ENCODE measurements at regions not wholly inside any gene's neighbourhood (a gene's known extent, or its start where the extent isn't known, plus 50 kb on each side); places are given as distances from the start of the nearest gene placed in this dataset.

DNA sequence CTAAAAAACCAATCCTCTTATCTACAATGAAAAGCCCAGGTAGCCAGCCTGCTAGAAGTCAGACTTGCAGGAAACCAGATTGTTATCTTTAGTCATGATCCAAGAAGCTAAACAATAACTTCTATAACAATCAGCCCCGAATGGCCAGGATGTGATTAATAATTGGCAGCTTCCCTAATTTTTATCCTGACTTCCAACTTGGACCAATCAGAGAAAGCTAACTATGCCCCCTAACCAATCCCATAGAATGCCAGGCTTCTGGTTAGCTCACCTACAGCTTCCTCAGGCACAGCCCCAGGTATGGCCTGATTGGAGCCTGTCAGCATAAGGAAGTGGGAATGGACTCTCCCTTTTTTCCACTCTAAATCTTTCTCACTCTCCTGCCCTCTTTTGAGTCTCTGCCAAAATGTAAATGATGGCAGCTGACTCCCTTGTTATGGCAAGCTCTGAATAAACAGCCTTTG is 394.9 kb downstream of the DLEU7 start:
- H3K9me3 ChIP-seq (ENCODE audit: insufficient read depth, low read depth), result no peaks in the 10 kb centered on the region
- BruUV-seq (replicated peaks), result no TSS peak
- H4K20me1 ChIP-seq (ENCODE audit: insufficient read depth), result no peaks in the 10 kb centered on the region
- H3K9me2 ChIP-seq (ENCODE audit: insufficient read depth), result no peaks in the 10 kb centered on the region
- ChIA-PET POLR2A (ENCODE audit: unreplicated experiment) (no interaction called here), CTCF (no interaction called here)
- no peaks in the 10 kb centered on the region for H3F3A ChIP-seq (ENCODE audit: insufficient read depth, low read depth)
- no peak overlapping the region for H3K27ac ChIP-seq
- H3K27me3 ChIP-seq (ENCODE audit: insufficient read depth, low read depth), result no peaks in the 10 kb centered on the region
- H3K36me3 ChIP-seq (ENCODE audit: low read depth), result no peaks in the 10 kb centered on the region
- no peak overlapping the region for H3K4me3 ChIP-seq
- no peak overlapping the region for H2AFZ ChIP-seq
- no peak overlapping the region for H3K4me2 ChIP-seq
- no peak for DNase-seq
- intact Hi-C loops (cut with micrococcal nuclease; ENCODE audit: unreplicated experiment), result no loop called here
- no peaks in the 10 kb centered on the region for H3K4me1 ChIP-seq (replicated peaks; ENCODE audit: insufficient read depth)
- no peak for TF ChIP-seq EZH2 (IDR thresholded peaks at IDR 0.05; ENCODE audit: low read depth)
- TF ChIP-seq, protein P1, sequence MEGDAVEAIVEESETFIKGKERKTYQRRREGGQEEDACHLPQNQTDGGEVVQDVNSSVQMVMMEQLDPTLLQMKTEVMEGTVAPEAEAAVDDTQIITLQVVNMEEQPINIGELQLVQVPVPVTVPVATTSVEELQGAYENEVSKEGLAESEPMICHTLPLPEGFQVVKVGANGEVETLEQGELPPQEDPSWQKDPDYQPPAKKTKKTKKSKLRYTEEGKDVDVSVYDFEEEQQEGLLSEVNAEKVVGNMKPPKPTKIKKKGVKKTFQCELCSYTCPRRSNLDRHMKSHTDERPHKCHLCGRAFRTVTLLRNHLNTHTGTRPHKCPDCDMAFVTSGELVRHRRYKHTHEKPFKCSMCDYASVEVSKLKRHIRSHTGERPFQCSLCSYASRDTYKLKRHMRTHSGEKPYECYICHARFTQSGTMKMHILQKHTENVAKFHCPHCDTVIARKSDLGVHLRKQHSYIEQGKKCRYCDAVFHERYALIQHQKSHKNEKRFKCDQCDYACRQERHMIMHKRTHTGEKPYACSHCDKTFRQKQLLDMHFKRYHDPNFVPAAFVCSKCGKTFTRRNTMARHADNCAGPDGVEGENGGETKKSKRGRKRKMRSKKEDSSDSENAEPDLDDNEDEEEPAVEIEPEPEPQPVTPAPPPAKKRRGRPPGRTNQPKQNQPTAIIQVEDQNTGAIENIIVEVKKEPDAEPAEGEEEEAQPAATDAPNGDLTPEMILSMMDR (conservative IDR thresholded peaks at IDR 0.05), result no peak
- H3K79me2 ChIP-seq (ENCODE audit: low read depth), result no peaks in the 10 kb centered on the region

DNA sequence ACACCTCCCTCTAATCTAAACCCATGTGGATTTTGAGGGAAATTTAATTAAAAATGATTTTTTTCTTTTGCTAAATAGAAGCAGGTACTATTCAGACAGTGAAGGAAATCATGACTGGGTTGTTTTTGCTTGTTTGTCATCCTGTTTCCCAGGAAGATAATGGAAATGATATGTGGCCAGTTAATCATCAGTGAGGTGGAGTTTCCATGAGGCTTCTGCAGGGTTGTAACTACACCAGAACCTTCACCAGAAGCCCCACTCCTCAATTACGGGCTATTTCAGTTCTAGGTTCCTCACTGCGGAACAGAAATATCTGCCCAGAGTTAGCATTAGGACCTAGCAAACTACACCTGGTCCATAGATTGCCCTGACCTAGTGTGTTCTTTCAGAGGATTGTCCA is 394.0 kb downstream of the DLEU7 start:
- no peaks in the 10 kb centered on the region for H3K79me2 ChIP-seq (ENCODE audit: low read depth)
- H3K27me3 ChIP-seq (ENCODE audit: insufficient read depth, low read depth), result no peaks in the 10 kb centered on the region
- H3K4me1 ChIP-seq (replicated peaks; ENCODE audit: insufficient read depth), result no peaks in the 10 kb centered on the region
- no peak for DNase-seq
- intact Hi-C loops (cut with micrococcal nuclease; ENCODE audit: unreplicated experiment), result no loop called here
- no peak overlapping the region for H3K4me3 ChIP-seq
- H2AFZ ChIP-seq, result no peak overlapping the region
- TF ChIP-seq EZH2 (IDR thresholded peaks at IDR 0.05; ENCODE audit: low read depth), result no peak
- TF ChIP-seq, protein P1 (conservative IDR thresholded peaks at IDR 0.05), result no peak
- no peaks in the 10 kb centered on the region for H3K36me3 ChIP-seq (ENCODE audit: low read depth)
- CTCF ChIA-PET, result no interaction called here
- H4K20me1 ChIP-seq (ENCODE audit: insufficient read depth), result no peaks in the 10 kb centered on the region
- H3K4me2 ChIP-seq, result no peak overlapping the region
- no peaks in the 10 kb centered on the region for H3K9me2 ChIP-seq (ENCODE audit: insufficient read depth)
- POLR2A ChIA-PET (ENCODE audit: unreplicated experiment), result no interaction called here
- H3F3A ChIP-seq (ENCODE audit: insufficient read depth, low read depth), result no peaks in the 10 kb centered on the region
- no peak overlapping the region for H3K27ac ChIP-seq
- H3K9me3 ChIP-seq (ENCODE audit: insufficient read depth, low read depth), result no peaks in the 10 kb centered on the region
- no TSS peak for BruUV-seq (replicated peaks)

DNA sequence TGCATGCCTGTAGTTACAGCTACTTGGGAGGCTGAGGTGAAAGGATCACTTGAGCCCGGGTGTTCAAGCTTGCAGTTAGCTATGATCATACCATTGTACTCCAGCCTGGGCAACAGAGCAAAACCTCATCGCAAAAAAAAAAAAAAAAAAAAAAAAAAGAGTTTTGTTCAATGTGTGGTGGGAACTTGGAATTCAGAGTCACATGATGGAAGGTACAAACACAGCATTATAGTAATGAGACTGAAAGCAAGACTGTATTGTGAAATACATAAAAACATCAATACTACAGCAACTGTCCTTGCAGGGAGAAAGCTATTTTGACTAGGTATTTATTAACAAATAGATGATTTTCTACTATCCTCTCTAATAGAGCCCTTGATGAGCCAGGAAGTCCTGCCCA is 393.2 kb downstream of the DLEU7 start:
- no peaks in the 10 kb centered on the region for H3K9me2 ChIP-seq (ENCODE audit: insufficient read depth)

More for the DNA sequence above, 393.2 kb downstream of the DLEU7 start:
- Histone ChIP-seq H3F3A (ENCODE audit: insufficient read depth, low read depth) (no peaks in the 10 kb centered on the region), H2AFZ (no peak overlapping the region), H3K4me1 (replicated peaks; ENCODE audit: insufficient read depth) (no peaks in the 10 kb centered on the region), H3K36me3 (ENCODE audit: low read depth) (no peaks in the 10 kb centered on the region), H3K27ac (no peak overlapping the region), H4K20me1 (ENCODE audit: insufficient read depth) (no peaks in the 10 kb centered on the region), H3K27me3 (ENCODE audit: insufficient read depth, low read depth) (no peaks in the 10 kb centered on the region), H3K9me3 (ENCODE audit: insufficient read depth, low read depth) (no peaks in the 10 kb centered on the region), H3K4me3 (no peak overlapping the region), H3K79me2 (ENCODE audit: low read depth) (no peaks in the 10 kb centered on the region), H3K4me2 (no peak overlapping the region)
- no TSS peak for BruUV-seq (replicated peaks)
- TF ChIP-seq EZH2 (IDR thresholded peaks at IDR 0.05; ENCODE audit: low read depth), result no peak
- TF ChIP-seq, protein P1 (conservative IDR thresholded peaks at IDR 0.05), result no peak
- no peak for DNase-seq
- intact Hi-C loops (cut with micrococcal nuclease; ENCODE audit: unreplicated experiment), result no loop called here
- CTCF ChIA-PET, result no interaction called here
- POLR2A ChIA-PET (ENCODE audit: unreplicated experiment), result no interaction called here

All from PC-9 (cell line).